SW 1271 (cell line): ENCODE measurements at regions not wholly inside any gene's neighbourhood (a gene's known extent, or its start where the extent isn't known, plus 50 kb on each side); places are given as distances from the start of the nearest gene placed in this dataset.
"Not testable (repeated sequence)": the region's sequence is repeated elsewhere in the genome, so short reads cannot be mapped to it uniquely, and the experiment has no call there.

Source experiments
- DNase-seq, 2 experiments: peaks; one replicate each; lab custom pipeline; 2025; lab: John Stamatoyannopoulos, UW

GRCh38 chr9:73219985-73220626 is 68.4 kb downstream of the ANXA1 start:
- no peak for DNase-seq

GRCh38 chr9:73223594-73223993 is 71.9 kb downstream of the ANXA1 start:
- no peak for DNase-seq

DNA sequence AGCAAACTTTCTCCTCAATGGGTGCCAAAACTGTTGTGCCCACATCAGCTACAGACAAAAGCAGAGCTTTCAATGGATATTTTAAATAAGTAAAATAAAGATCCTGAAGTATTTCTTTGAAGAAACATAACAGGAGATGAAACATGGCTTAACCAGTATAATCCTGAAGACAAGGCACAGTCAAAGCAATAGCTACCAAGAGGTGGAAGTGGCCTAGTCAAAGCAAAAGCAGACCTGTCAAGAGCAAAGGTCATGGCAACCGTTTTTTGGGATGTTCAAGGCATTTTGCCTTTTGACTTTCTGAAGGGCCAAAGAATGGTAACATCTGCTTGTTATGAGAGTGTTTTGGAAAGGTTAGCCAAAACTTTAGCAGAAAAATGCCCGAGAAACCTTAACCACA is 77.9 kb downstream of the ANXA1 start:
- DNase-seq, result no peak

- DNase-seq, result no peak
Observed at GRCh38 chr9:73230251-73230650, 78.6 kb downstream of the ANXA1 start.

GRCh38 chr9:73231203-73231602 is 79.5 kb downstream of the ANXA1 start:
- no peak for DNase-seq

- no peak for DNase-seq
Observed at GRCh38 chr9:73233359-73234007, 81.8 kb downstream of the ANXA1 start.

DNA sequence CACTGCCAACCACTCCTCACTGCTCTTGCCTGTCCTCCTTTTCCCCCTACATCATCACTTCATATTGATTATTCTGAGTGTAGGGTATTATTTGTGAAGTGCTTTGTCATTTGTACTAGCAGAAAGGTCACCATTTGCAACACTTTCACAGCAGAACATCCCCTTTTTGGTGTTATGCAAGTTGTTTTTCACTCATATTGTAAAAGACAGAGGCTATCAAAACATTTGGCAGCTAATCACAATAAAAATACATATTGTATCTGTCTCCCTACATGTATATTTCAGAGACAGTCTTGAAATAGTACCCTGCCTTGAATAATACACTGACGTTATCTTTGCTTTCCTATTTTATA is 82.3 kb downstream of the ANXA1 start:
- DNase-seq, result no peak

GRCh38 chr9:73237140-73237539 is 85.5 kb downstream of the ANXA1 start:
- DNase-seq, result no peak

DNA sequence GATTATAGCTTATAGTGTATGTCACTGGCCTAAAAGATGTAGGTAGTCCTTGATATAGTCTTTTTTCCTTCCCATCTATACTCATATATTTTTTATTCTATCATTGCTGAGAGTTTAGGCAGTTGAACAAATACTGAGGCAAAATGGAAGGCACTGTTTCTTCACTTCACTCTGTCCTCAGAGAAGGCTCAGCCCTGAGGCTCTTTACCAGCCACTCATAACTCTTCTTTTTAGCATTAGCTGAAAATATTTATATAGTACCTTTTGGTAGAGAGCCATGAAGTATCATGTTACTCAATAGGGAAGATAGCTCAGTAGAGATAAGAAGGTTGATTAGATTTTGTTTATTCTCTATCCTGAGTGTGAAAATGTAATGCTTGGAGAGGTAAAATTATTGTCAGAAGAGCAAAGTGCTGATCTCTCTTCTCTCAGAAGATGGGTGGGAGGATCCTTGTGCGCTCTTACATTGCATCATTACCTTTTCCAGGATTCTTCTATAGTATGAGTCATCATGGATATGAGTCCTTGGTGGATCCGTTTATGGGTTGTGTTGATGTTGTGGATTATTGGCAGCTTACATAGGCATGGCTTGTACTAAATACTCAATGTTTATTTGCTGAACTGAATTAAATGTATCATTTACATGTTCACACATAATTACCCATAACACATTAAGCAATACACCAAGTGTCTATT is 88.1 kb downstream of the ANXA1 start:
- no peak for DNase-seq

GRCh38 chr9:73243078-73243477 is 91.4 kb downstream of the ANXA1 start:
- no peak for DNase-seq

GRCh38 chr9:73259086-73259696 is 107.5 kb downstream of the ANXA1 start:
- DNase-seq, result no peak

- no peak for DNase-seq
Observed at GRCh38 chr9:73260506-73260905, 108.8 kb downstream of the ANXA1 start.

- DNase-seq, result no peak
Observed at GRCh38 chr9:73264631-73265030, 113.0 kb downstream of the ANXA1 start.

- no peak for DNase-seq
Observed at GRCh38 chr9:73265876-73266275, 114.2 kb downstream of the ANXA1 start.

- peak; percentile 22 to 69 for DNase-seq
Observed at GRCh38 chr9:73269430-73270101, 117.9 kb downstream of the ANXA1 start.

- DNase-seq, result peak; percentile 76 to 92
Observed at GRCh38 chr9:73270967-73271721, 119.5 kb downstream of the ANXA1 start.

DNA sequence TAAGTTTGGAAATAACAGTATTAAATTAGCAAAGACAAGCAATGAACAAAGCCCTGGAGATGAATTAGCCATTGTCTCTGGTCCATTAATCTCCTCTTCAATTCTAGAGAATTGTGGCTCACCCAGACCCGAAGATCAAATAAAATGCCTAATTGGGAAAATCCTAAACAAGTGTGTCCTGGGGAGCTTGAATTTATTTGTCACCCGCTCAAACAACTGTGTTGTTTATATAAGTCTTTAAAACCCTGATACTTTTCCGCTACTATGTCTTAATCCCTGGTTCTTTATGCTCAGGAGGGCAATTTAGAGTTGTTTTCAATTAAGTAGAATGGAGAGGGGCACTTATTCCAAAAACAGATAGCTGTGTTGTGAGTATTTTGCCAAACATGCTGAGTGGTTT is 128.4 kb downstream of the ANXA1 start:
- DNase-seq, result no peak

GRCh38 chr9:73284377-73284776 is 132.7 kb downstream of the ANXA1 start:
- no peak for DNase-seq

DNA sequence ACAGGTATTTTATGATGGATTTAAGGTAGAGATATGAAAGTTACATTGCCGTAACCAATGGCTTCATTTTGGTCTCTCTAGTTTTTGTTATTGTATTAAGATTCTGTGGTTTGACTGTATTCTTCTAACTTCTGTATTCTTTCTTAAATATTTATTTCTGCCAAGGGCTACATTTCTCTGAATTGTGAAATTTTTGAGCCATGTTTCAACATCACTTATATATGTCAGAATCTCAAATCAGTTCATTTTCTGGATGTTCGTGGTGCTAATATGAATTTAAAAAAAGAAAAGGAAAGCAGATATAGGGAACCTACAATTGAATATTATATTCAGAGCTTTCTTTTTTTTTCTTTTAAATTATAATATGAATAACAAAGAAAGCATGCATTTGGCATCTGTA is 142.7 kb downstream of the ANXA1 start:
- DNase-seq, result no peak

DNA sequence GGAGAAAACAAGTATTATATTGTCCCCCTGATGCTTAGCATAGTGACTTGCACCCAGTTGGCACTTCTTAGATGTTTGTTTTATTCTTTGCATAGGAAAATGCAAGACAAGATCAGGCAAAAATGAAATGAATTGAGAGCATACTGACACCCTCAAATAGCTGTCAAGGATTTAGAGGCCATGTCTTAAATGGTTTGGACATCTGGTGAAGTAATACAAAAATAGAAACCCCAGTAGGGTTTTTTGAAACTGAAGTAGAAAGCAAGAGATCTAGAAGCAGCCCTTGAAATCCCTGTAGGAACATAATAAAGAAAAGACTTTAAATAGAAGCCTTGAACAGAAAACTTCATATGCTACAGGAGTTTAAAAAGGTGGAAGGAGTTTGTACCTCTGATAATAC is 174.3 kb downstream of the ANXA1 start:
- DNase-seq, result no peak

DNA sequence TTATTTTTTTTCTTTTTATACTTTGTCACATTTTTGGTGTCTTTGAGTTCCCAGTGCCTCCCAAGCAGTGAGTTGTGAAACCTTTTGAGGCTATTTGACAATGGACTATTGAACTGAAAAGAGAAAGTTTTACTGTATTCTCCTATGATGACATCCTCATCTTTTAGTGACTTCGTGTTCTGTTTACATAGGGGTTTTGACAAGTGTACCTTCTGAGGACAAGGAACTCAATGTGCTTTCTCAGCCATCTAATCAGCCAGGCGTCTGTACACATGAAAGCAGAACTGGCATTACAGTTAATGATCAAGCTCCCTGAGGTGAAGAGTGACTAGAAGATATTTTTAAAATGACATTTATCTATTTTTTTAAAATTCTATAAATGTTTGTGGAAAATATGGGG is 175.5 kb downstream of the ANXA1 start:
- no peak for DNase-seq

- not testable (repeated sequence) for DNase-seq
Observed at GRCh38 chr9:73337182-73337581, 185.5 kb downstream of the ANXA1 start.
